Sciatic nerve (tissue), 2 donors: ENCODE measurements at regions not wholly inside any gene's neighbourhood (a gene's known extent, or its start where the extent isn't known, plus 50 kb on each side); places are given as distances from the start of the nearest gene placed in this dataset.
"Not testable (repeated sequence)": the region's sequence is repeated elsewhere in the genome, so short reads cannot be mapped to it uniquely, and the experiment has no call there.

ENCODE experiments used
- ATAC-seq: fragments of 200-7000 bp; cut with Tn5 transposase; one replicate; pipeline ENCODE4 v1.9.1; 2020; ENCODE audit warnings: mild to moderate bottlenecking, moderate library complexity
- DNase-seq: peaks from one replicate; pipeline ENCODE4 v3.0.0-alpha.2; 2020; ENCODE audit warnings: low spot score
- intact Hi-C: fragments of 100-400 bp; cut with DNase I; formaldehyde crosslinking; loops from one replicate; pipeline ENCODE4 v1.14.2; 2022
- donor health status: DM: no; HTN: no; CAD: no.
- donor health status: DM: no; HTN: no; CAD: no.

DNA sequence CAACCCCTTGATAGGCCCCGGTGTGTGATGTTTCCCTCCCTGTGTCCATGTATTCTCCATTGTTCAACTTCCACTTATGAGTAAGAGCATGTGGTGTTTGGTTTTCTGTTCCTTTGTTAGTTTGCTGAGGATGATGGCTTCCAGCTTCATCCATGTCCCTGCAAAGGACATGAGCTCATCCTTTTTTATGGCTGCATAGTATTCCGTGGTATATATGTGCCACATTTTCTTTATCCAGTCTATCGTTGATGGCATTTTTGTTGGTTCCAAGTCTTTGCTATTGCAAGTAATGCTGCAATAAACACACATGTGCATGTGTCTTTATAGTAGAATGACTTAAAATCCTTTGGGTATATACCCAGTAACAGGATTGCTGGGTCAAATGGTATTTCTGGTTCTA is 132.3 kb downstream of the CXCL12 start:
- ATAC-seq, intact Hi-C loops, DNase-seq: not testable (repeated sequence)

DNA sequence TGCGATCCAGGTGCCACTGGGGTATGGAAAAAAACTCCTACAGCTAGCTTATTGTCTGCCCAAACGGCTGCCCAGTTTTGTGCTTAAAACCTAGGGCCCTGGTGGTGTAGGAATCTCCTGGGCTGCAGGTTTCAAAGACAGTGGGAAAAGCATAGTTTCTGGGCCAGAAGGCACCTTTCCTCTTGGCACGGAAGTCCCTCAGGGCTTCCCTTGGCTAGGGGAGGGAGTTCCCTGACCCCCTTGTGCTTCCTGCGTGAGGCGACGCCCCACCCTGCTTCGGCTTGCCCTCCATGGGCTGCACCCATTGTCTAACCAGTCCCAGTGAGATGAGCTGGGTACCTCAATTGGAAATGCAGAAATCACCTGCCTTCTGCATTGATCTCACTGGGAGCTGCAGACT is 135.0 kb downstream of the CXCL12 start:
- DNase-seq, intact Hi-C loops, ATAC-seq: not testable (repeated sequence)

- intact Hi-C loops = no loop called here
- ATAC-seq = no peak
- DNase-seq = no peak
Measured at GRCh38 chr10:44249490-44249889, 135.4 kb downstream of the CXCL12 start.

DNA sequence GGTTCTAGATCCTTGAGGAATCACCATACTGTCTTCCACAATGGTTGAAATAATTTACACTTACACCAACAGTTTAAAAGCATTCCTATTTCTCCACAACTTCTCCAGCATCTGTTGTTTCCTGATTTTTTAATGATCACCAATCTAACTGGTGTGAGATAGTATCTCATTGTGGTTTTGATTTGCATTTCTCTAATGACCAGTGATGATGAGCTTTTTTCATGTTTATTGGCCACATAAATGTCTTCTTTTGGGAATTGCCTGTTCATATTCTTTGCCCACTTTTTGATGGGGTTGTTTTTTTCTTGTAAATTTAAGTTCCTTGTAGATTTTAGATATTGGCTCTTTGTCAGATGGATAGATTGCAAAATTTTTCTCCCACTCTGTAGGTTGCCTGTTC is 138.2 kb downstream of the CXCL12 start:
- intact Hi-C loops, DNase-seq, ATAC-seq: not testable (repeated sequence)

DNA sequence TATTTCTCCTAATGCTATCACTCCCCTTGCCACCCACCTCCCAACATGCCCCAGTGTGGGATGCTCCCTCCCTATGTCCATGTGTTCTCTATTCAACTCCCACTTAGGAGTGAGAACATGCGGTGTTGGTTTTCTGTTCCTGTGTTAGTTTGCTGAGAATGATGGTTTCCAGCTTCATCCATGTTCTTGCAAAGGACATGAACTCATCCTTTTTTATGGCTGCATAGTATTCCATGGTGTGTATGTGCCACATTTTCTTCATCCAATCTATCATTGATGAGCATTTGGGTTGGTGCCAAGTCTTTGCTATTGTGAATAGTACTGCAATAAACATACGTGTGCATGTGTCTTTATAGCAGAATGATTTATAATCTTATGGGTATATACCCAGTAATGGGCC is 138.6 kb downstream of the CXCL12 start:
- ATAC-seq, DNase-seq, intact Hi-C loops: not testable (repeated sequence)

DNA sequence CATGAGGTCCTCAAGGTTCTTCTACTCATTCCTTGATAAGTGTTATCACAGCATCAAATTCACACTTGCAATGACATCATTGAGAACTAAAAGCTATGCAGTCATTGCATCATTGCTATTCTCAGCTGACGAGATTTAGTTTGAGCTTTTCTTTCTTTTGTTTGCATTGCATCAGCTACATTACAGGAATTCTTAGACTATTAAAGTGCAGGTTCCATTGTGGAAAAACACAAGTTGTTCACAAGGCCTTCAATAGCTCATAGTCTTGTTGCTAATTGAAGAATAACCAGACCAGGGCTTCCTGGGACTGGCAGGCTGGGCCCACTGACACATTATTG is 139.3 kb downstream of the CXCL12 start:
- no peak for ATAC-seq
- intact Hi-C loops = no loop called here
- DNase-seq = no peak

- intact Hi-C loops = no loop called here
- DNase-seq = no peak
- no peak for ATAC-seq
Measured at GRCh38 chr10:44244745-44245600, 139.9 kb downstream of the CXCL12 start.

DNA sequence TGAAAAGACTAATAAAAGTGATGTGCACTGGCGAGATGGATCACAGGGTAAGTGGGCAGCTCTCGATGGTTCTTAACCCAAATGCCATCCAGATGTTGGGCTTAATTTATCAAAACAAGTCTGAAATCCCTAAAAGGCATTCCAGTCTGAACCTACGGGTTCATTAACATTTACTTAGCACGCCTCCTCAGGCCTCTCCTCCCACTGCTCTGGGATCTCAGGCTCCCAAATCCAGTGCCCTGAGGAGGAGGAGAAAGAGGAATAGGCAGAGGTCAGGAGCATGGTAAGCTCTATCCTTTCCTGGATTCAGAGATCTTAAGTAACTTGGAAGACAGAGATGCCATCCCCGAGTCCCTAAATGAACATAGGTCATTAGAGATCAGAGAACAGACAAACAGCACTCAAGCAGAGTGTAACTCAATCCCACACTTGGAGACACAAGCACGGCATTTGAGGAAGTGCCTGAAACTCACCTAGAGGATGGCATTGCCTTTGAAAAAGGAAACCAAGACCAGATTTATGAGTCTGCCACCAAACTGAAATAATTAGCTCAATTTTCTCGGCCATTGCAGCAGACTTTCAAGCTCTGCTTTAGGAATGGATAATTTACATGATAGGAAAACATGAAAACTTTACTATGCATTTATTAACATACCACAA is 140.9 kb downstream of the CXCL12 start:
- ATAC-seq (no peak), DNase-seq (no peak)
- intact Hi-C loops = no loop called here

- intact Hi-C loops = no loop called here
- DNase-seq = no peak
- ATAC-seq = no peak
Measured at GRCh38 chr10:44242826-44243225, 142.1 kb downstream of the CXCL12 start.

DNA sequence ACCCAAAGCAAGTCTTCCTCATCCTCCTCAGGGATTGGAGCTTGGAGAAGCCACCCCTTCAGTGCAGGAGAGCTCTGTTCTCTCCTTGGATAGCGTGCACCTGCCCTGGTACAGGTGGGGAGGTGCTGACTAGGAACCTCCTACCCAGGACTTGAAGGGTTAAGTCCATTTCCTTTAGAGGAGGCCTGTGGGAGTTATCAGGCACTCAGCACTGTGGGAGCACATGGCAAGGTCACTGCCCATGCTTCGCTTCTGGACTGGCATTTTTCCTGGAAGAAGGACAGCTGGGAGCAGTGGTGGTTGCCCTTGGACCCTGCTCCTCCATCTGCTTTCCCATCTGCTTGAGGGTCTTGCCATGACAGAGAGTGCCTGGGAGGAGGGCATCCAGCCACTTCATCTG is 142.8 kb downstream of the CXCL12 start:
- intact Hi-C loops = no loop called here
- no peak for DNase-seq
- no peak for ATAC-seq

- intact Hi-C loops = no loop called here
- DNase-seq (no peak), ATAC-seq (no peak)
Measured at GRCh38 chr10:44240584-44241205, 144.2 kb downstream of the CXCL12 start.

DNA sequence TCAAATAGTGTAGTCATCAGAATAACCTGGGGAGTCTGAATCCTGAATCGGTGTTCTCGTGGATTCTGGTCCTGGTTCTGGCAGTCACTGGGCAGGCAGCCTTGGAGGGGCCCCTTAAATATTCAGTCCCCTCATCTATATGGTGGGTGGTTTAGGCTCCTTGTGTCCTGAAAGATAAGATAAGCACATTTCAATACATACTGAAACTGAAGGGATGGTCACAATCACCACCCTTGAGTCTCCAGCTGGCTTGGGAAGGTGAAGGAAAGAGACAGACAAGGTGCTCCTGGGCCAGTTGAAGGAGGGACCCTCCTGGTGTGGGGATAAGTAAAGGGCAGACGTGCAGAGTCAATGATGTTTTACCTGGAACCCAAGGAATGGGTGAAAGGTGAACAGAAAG is 146.7 kb downstream of the CXCL12 start:
- no peak for ATAC-seq
- intact Hi-C loops = no loop called here
- DNase-seq = no peak

- intact Hi-C loops = no loop called here
- DNase-seq (no peak), ATAC-seq (no peak)
Measured at GRCh38 chr10:44237364-44238049, 147.4 kb downstream of the CXCL12 start.

DNA sequence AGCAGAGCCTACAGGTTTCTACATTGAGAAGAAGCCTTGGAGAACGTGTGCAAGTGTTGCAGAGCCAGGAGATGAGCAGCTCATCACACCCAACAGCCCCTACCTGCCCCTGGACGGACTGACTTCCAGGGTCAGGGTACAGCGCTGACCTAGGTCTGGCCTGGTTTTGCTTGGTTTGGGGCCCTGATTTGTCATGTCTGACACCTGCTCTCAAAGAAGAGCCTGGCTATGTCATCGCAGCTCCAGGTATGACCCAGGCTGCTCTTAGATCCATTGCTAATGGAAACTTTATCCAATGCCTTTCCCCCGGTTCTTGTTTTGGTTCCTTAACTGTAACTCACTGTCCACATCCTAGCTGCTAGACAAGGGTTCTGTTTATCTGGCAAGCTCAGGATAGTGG is 149.5 kb downstream of the CXCL12 start:
- intact Hi-C loops = no loop called here
- no peak for DNase-seq
- ATAC-seq = no peak

GRCh38 chr10:44234483-44234875 is 150.4 kb downstream of the CXCL12 start:
- no peak for ATAC-seq
- DNase-seq = no peak
- intact Hi-C loops = no loop called here

GRCh38 chr10:44233561-44234482 is 151.1 kb downstream of the CXCL12 start:
- ATAC-seq (no peak), DNase-seq (no peak)
- intact Hi-C loops = no loop called here

DNA sequence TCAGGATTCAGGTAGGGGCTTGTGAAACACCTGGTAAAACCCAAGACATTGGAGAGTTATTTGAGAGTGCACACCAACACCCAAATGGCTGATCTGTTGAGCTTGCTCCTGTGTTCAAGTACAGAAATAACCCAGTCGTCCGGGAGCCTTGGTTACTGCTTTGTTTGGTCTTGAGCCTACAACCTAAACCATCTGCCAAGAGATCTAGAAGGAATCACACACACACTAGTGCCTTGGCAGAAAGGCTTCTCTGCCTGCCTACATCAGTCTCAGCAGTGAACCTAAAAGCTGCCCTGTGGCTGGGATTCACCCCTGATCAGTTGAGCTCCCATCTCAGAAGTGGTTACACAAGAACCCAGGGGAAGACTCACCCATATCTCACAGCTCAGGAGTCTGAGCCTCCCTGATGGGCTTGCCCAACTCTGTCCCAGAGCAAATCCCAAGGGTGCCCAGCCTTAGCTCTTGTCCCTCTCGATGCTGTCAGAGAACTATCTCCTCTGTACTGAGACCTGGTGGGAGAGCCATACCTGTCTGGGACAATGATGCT is 167.6 kb downstream of the CXCL12 start:
- ATAC-seq (no peak), DNase-seq (no peak)
- intact Hi-C loops = no loop called here

DNA sequence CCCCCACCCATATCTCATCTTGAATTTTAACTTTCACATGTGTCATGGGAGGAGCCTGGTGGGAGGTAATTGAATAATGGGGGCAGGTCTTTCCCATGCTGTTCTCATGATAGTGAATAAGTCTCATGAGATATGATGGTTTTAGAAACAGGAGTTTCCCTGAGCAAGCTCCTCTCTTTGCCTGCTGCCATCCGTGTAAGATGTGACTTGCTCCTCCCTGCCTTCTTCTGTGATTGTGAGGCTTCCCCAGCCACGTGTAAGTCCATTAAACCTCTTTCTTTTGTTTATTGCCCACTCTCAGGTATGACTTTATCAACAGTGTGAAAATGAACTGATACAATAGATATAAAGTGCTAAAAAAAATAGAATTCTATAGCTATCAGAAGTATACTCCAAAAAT is 168.8 kb downstream of the CXCL12 start:
- ATAC-seq (no peak), DNase-seq (no peak)
- intact Hi-C loops = no loop called here
